PC-9 (cell line): ENCODE measurements at regions not wholly inside any gene's neighbourhood (a gene's known extent, or its start where the extent isn't known, plus 50 kb on each side); places are given as distances from the start of the nearest gene placed in this dataset.

ENCODE experiments used
- EZH2 ChIP-seq: fragments of 200-600 bp; sonication (generic); IDR thresholded peaks from 2 replicates; pipeline ENCODE4 v1.8.0; 2017; ENCODE audit warnings: antibody characterized with exemption, low read depth
- TF ChIP-seq, protein P1 (sequence below): fragments of 200-600 bp; sonication (generic); conservative IDR thresholded peaks from 2 replicates; pipeline ENCODE4 v1.6.1; 2017; ENCODE audit warnings: mixed run types, antibody characterized with exemption, mild to moderate bottlenecking, moderate library complexity

DNA sequence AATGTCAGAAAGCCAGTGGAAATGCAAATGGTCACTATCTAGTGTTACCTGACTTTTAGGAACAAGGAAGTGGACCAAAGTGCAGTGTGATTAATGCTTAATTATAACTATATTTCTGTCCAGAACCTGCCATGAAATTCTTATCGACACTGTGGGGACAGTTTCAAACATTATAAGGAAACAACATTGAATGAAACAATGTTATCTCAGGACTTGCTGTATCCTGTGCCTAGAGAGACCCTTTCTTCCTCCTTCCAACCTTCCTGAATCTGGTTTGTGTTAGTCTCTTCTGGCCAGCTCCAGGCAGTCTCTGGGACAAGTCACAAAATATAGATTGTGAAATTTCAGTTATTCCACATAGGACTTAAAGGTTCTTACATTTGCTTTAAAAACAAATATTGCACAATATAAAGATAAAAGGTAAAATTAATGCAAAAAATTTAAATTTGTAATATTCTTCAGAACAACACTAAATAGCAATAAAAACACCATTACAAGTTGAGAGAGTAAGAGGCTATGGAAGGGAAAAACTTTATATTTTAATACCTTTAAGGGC, 203.4 kb downstream of the ZNF674 start:
- TF ChIP-seq, protein P1, sequence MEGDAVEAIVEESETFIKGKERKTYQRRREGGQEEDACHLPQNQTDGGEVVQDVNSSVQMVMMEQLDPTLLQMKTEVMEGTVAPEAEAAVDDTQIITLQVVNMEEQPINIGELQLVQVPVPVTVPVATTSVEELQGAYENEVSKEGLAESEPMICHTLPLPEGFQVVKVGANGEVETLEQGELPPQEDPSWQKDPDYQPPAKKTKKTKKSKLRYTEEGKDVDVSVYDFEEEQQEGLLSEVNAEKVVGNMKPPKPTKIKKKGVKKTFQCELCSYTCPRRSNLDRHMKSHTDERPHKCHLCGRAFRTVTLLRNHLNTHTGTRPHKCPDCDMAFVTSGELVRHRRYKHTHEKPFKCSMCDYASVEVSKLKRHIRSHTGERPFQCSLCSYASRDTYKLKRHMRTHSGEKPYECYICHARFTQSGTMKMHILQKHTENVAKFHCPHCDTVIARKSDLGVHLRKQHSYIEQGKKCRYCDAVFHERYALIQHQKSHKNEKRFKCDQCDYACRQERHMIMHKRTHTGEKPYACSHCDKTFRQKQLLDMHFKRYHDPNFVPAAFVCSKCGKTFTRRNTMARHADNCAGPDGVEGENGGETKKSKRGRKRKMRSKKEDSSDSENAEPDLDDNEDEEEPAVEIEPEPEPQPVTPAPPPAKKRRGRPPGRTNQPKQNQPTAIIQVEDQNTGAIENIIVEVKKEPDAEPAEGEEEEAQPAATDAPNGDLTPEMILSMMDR: no peak
- no peak for TF ChIP-seq EZH2
